GM23338 (cell line): ENCODE measurements at regions not wholly inside any gene's neighbourhood (a gene's known extent, or its start where the extent isn't known, plus 50 kb on each side); places are given as distances from the start of the nearest gene placed in this dataset.

ENCODE experiments used
- CREB1 ChIP-seq: fragments of 250-450 bp; sonication (Bioruptor Pico); IDR thresholded peaks from 2 replicates; pipeline ENCODE4 v1.5.0; 2020; ENCODE audit warnings: low read depth, mild to moderate bottlenecking, moderate library complexity
- EZH2 ChIP-seq: fragments of 200-600 bp; sonication (generic); IDR thresholded peaks from one replicate; pipeline ENCODE4 v1.8.0; 2017; ENCODE audit warnings: antibody characterized with exemption, mild to moderate bottlenecking, low read depth; ENCODE audit not compliant: unreplicated experiment
- EZH2phosphoT487 ChIP-seq: fragments of 200-600 bp; sonication (generic); IDR thresholded peaks from one replicate; pipeline ENCODE4 v1.8.1; 2018; ENCODE audit warnings: antibody characterized with exemption; ENCODE audit not compliant: unreplicated experiment
- JUNB ChIP-seq: IDR thresholded peaks from one replicate; pipeline ENCODE4 v1.6.1; 2016; ENCODE audit warnings: antibody characterized with exemption; ENCODE audit not compliant: unreplicated experiment
- NANOG ChIP-seq: IDR thresholded peaks from 2 replicates; pipeline ENCODE4 v1.6.1; 2016; ENCODE audit warnings: antibody characterized with exemption, borderline replicate concordance
- POLR2AphosphoS5 ChIP-seq: IDR thresholded peaks from 2 replicates; pipeline ENCODE4 v1.6.1; 2016; ENCODE audit warnings: antibody characterized with exemption, low read depth
- STAT1 ChIP-seq: IDR thresholded peaks from one replicate; pipeline ENCODE4 v1.6.1; 2016; ENCODE audit warnings: antibody characterized with exemption; ENCODE audit not compliant: unreplicated experiment
- ZNF331 ChIP-seq: fragments of 250-450 bp; sonication (Bioruptor Pico); IDR thresholded peaks from 2 replicates; pipeline ENCODE4 v1.5.0; 2020; ENCODE audit warnings: low read depth, mild to moderate bottlenecking, moderate library complexity
- TF ChIP-seq, protein P1 (sequence below), 2 experiments: fragments of 200-600 bp in 1 of 2; sonication (generic) in 1 of 2; conservative IDR thresholded peaks; 2 replicates each; pipeline versions ENCODE4 v1.5.1 to v1.6.1; 2016 to 2017; ENCODE audit warnings: antibody characterized with exemption in 2 of 2, low read depth in 2 of 2, mild to moderate bottlenecking in 2 of 2, moderate library complexity in 1 of 2
- TF ChIP-seq, protein P2 (sequence below): IDR thresholded peaks from 2 replicates; pipeline ENCODE4 v1.6.1; 2016; ENCODE audit warnings: antibody characterized with exemption
- TF ChIP-seq, protein P3 (sequence below): IDR thresholded peaks from one replicate; pipeline ENCODE4 v1.6.1; 2018; ENCODE audit warnings: antibody characterized with exemption; ENCODE audit not compliant: unreplicated experiment
- TF ChIP-seq, protein P4 (sequence below): fragments of 250-450 bp; sonication (Bioruptor Pico); IDR thresholded peaks from 2 replicates; pipeline ENCODE4 v1.5.0; 2020; ENCODE audit warnings: mild to moderate bottlenecking, moderate library complexity

DNA sequence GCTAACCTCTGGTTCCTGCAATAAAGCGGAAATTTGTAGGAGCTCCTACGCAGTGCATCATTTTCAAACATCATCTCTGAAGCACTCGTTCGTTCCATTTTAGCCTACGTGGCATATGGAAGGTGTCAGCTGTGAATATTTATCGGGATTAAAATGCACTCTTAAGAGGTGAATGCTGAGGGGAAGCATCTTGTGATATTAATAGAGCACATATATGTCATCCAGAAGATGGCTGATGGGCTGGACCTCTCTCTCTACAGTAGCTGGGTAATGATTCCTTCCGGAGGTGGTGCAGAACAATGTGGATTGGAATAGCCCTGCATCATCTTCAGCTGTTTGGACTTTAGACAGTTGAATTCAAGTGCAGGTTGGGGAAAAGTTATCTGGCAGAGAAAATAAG, 478.7 kb downstream of the DMAC1 start:
- TF ChIP-seq, protein P1, sequence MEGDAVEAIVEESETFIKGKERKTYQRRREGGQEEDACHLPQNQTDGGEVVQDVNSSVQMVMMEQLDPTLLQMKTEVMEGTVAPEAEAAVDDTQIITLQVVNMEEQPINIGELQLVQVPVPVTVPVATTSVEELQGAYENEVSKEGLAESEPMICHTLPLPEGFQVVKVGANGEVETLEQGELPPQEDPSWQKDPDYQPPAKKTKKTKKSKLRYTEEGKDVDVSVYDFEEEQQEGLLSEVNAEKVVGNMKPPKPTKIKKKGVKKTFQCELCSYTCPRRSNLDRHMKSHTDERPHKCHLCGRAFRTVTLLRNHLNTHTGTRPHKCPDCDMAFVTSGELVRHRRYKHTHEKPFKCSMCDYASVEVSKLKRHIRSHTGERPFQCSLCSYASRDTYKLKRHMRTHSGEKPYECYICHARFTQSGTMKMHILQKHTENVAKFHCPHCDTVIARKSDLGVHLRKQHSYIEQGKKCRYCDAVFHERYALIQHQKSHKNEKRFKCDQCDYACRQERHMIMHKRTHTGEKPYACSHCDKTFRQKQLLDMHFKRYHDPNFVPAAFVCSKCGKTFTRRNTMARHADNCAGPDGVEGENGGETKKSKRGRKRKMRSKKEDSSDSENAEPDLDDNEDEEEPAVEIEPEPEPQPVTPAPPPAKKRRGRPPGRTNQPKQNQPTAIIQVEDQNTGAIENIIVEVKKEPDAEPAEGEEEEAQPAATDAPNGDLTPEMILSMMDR (conservative IDR thresholded peaks at IDR 0.05; ENCODE audit: low read depth in 2 of 2) = no peak
- TF ChIP-seq NANOG = no peak
- TF ChIP-seq, protein P2, sequence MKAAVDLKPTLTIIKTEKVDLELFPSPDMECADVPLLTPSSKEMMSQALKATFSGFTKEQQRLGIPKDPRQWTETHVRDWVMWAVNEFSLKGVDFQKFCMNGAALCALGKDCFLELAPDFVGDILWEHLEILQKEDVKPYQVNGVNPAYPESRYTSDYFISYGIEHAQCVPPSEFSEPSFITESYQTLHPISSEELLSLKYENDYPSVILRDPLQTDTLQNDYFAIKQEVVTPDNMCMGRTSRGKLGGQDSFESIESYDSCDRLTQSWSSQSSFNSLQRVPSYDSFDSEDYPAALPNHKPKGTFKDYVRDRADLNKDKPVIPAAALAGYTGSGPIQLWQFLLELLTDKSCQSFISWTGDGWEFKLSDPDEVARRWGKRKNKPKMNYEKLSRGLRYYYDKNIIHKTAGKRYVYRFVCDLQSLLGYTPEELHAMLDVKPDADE = no peak
- TF ChIP-seq EZH2 = no peak
- TF ChIP-seq EZH2phosphoT487 = no peak
- TF ChIP-seq, protein P3, sequence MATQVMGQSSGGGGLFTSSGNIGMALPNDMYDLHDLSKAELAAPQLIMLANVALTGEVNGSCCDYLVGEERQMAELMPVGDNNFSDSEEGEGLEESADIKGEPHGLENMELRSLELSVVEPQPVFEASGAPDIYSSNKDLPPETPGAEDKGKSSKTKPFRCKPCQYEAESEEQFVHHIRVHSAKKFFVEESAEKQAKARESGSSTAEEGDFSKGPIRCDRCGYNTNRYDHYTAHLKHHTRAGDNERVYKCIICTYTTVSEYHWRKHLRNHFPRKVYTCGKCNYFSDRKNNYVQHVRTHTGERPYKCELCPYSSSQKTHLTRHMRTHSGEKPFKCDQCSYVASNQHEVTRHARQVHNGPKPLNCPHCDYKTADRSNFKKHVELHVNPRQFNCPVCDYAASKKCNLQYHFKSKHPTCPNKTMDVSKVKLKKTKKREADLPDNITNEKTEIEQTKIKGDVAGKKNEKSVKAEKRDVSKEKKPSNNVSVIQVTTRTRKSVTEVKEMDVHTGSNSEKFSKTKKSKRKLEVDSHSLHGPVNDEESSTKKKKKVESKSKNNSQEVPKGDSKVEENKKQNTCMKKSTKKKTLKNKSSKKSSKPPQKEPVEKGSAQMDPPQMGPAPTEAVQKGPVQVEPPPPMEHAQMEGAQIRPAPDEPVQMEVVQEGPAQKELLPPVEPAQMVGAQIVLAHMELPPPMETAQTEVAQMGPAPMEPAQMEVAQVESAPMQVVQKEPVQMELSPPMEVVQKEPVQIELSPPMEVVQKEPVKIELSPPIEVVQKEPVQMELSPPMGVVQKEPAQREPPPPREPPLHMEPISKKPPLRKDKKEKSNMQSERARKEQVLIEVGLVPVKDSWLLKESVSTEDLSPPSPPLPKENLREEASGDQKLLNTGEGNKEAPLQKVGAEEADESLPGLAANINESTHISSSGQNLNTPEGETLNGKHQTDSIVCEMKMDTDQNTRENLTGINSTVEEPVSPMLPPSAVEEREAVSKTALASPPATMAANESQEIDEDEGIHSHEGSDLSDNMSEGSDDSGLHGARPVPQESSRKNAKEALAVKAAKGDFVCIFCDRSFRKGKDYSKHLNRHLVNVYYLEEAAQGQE = no peak
- TF ChIP-seq POLR2AphosphoS5 = no peak
- no peak for TF ChIP-seq CREB1 (CRISPR knock-in tag)
- no peak for TF ChIP-seq STAT1
- TF ChIP-seq JUNB = no peak
- TF ChIP-seq, protein P4, sequence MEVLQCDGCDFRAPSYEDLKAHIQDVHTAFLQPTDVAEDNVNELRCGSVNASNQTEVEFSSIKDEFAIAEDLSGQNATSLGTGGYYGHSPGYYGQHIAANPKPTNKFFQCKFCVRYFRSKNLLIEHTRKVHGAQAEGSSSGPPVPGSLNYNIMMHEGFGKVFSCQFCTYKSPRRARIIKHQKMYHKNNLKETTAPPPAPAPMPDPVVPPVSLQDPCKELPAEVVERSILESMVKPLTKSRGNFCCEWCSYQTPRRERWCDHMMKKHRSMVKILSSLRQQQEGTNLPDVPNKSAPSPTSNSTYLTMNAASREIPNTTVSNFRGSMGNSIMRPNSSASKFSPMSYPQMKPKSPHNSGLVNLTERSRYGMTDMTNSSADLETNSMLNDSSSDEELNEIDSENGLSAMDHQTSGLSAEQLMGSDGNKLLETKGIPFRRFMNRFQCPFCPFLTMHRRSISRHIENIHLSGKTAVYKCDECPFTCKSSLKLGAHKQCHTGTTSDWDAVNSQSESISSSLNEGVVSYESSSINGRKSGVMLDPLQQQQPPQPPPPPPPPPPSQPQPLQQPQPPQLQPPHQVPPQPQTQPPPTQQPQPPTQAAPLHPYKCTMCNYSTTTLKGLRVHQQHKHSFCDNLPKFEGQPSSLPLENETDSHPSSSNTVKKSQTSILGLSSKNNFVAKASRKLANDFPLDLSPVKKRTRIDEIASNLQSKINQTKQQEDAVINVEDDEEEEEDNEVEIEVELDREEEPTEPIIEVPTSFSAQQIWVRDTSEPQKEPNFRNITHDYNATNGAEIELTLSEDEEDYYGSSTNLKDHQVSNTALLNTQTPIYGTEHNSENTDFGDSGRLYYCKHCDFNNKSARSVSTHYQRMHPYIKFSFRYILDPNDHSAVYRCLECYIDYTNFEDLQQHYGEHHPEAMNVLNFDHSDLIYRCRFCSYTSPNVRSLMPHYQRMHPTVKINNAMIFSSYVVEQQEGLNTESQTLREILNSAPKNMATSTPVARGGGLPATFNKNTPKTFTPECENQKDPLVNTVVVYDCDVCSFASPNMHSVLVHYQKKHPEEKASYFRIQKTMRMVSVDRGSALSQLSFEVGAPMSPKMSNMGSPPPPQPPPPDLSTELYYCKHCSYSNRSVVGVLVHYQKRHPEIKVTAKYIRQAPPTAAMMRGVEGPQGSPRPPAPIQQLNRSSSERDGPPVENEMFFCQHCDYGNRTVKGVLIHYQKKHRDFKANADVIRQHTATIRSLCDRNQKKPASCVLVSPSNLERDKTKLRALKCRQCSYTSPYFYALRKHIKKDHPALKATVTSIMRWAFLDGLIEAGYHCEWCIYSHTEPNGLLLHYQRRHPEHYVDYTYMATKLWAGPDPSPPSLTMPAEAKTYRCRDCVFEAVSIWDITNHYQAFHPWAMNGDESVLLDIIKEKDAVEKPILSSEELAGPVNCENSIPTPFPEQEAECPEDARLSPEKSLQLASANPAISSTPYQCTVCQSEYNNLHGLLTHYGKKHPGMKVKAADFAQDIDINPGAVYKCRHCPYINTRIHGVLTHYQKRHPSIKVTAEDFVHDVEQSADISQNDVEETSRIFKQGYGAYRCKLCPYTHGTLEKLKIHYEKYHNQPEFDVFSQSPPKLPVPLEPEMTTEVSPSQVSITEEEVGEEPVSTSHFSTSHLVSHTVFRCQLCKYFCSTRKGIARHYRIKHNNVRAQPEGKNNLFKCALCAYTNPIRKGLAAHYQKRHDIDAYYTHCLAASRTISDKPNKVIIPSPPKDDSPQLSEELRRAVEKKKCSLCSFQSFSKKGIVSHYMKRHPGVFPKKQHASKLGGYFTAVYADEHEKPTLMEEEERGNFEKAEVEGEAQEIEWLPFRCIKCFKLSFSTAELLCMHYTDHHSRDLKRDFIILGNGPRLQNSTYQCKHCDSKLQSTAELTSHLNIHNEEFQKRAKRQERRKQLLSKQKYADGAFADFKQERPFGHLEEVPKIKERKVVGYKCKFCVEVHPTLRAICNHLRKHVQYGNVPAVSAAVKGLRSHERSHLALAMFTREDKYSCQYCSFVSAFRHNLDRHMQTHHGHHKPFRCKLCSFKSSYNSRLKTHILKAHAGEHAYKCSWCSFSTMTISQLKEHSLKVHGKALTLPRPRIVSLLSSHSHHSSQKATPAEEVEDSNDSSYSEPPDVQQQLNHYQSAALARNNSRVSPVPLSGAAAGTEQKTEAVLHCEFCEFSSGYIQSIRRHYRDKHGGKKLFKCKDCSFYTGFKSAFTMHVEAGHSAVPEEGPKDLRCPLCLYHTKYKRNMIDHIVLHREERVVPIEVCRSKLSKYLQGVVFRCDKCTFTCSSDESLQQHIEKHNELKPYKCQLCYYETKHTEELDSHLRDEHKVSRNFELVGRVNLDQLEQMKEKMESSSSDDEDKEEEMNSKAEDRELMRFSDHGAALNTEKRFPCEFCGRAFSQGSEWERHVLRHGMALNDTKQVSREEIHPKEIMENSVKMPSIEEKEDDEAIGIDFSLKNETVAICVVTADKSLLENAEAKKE (CRISPR knock-in tag) = no peak
- no peak for TF ChIP-seq ZNF331 (CRISPR knock-in tag)
